ENCODE measurements at regions not wholly inside any gene's neighbourhood (a gene's known extent, or its start where the extent isn't known, plus 50 kb on each side); places are given as distances from the start of the nearest gene placed in this dataset.

- Histone ChIP-seq H4K5ac (ENCODE audit: insufficient read length, low read depth, low read length) (no peak overlapping the region), H3K9ac (ENCODE audit: extremely low read depth, insufficient read length, low read length) (no peak overlapping the region), H3K4me1 (ENCODE audit: insufficient read depth, low read length) (no peaks in the 10 kb centered on the region), H3K23ac (ENCODE audit: insufficient read length, low read depth, low read length) (no peak overlapping the region), H2BK5ac (ENCODE audit: insufficient read length, low read length) (no peak overlapping the region), H2AFZ (ENCODE audit: low read length) (no peak overlapping the region), H2BK120ac (ENCODE audit: low read depth, low read length, poor library complexity, severe bottlenecking) (no peak overlapping the region), H2BK20ac (ENCODE audit: low read depth, low read length, poor library complexity, severe bottlenecking) (no peak overlapping the region), H3K79me2 (ENCODE audit: insufficient read depth, low read length) (no peaks in the 10 kb centered on the region), H3K4ac (ENCODE audit: low read depth, low read length) (no peak overlapping the region), H3K27ac (ENCODE audit: insufficient read length, low read depth, low read length) (no peak overlapping the region), H3K18ac (ENCODE audit: insufficient read length, low read depth, low read length) (no peak overlapping the region), H4K20me1 (ENCODE audit: control insufficient read depth, insufficient read depth, insufficient read length) (no peaks in the 10 kb centered on the region), H3K79me1 (ENCODE audit: insufficient read depth, low read depth, low read length, poor library complexity, severe bottlenecking) (no peaks in the 10 kb centered on the region), H3K4me2 (ENCODE audit: insufficient read depth, insufficient read length, low read length) (no peak overlapping the region), H4K91ac (ENCODE audit: insufficient read length, low read depth, low read length) (no peak overlapping the region), H3K23me2 (ENCODE audit: insufficient read length, low read depth, low read length, poor library complexity, severe bottlenecking) (no peaks in the 10 kb centered on the region), H4K8ac (replicated peaks; ENCODE audit: insufficient read length, low read depth, low read length) (no peak overlapping the region), H3K56ac (ENCODE audit: insufficient read length, low read depth, low read length) (no peak overlapping the region), H2AK5ac (ENCODE audit: insufficient read length, low read length) (no peak overlapping the region), H2BK15ac (ENCODE audit: low read depth, low read length) (no peak overlapping the region), H3K27me3 (ENCODE audit: insufficient read depth, low read length) (no peaks in the 10 kb centered on the region), H3T11ph (ENCODE audit: low read length) (no peak overlapping the region), H3K14ac (ENCODE audit: insufficient read depth, low read length) (no peak overlapping the region), H3K9me3 (ENCODE audit: control insufficient read depth, low read depth, low read length) (no peaks in the 10 kb centered on the region), H2BK12ac (ENCODE audit: insufficient read length, low read depth, low read length) (no peak overlapping the region)
- Mint-ChIP-seq H3K4me3 (no peak overlapping the region), H3K36me3 (ENCODE audit: insufficient read depth in 1 of 3, low read depth in 3 of 3) (peaks cover 0 to 2% (median 2%) of the 10 kb centered on the region in 3 experiments; a peak in 3 of 7 replicates), H3K27ac (no peak overlapping the region), H3K9me3 (peaks cover 5 to 6% of the 10 kb centered on the region in 2 experiments), H3K27me3 (ENCODE audit: low read depth) (no peaks in the 10 kb centered on the region), H3K4me1 (no peaks in the 10 kb centered on the region)
- TF ChIP-seq, protein P1, sequence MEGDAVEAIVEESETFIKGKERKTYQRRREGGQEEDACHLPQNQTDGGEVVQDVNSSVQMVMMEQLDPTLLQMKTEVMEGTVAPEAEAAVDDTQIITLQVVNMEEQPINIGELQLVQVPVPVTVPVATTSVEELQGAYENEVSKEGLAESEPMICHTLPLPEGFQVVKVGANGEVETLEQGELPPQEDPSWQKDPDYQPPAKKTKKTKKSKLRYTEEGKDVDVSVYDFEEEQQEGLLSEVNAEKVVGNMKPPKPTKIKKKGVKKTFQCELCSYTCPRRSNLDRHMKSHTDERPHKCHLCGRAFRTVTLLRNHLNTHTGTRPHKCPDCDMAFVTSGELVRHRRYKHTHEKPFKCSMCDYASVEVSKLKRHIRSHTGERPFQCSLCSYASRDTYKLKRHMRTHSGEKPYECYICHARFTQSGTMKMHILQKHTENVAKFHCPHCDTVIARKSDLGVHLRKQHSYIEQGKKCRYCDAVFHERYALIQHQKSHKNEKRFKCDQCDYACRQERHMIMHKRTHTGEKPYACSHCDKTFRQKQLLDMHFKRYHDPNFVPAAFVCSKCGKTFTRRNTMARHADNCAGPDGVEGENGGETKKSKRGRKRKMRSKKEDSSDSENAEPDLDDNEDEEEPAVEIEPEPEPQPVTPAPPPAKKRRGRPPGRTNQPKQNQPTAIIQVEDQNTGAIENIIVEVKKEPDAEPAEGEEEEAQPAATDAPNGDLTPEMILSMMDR (conservative IDR thresholded peaks at IDR 0.05): no peak
- DNase-seq: no peak
- no CpG with 5 or more reads among the region's 2 CpGs for WGBS (ENCODE audit: extremely low coverage, insufficient read length, low lambda C conversion rate)
Observed at GRCh38 chr3:83843716-83844115, 1115.1 kb upstream of the CADM2 start.
